Cerebellar cortex (tissue), 1 donor: ENCODE measurements at regions not wholly inside any gene's neighbourhood (a gene's known extent, or its start where the extent isn't known, plus 50 kb on each side); places are given as distances from the start of the nearest gene placed in this dataset.

Experiments used
- DNase-seq: peaks from one replicate; pipeline ENCODE4 v3.0.0-alpha.2; 2015; ENCODE audit warnings: low spot score

DNA sequence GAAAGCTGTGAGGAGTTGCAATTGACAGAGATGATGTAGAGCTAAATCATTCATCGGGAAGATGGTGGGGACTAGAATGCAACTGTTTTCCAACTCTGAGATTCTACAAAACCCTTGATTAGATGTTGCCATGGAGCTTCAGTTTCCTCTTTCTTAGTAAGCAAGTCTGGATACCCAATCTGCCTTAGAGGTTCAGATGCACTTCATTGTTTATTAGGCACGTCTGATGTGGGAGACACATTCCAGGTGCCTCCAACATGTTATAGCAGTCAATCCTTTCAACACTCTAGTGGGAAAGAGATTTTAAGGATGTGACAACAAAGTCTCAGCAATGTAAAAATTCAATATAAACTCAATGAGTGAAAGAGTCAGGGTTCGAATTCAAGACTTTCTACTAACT, 291.3 kb upstream of the PHYHIPL start:
- no peak for DNase-seq

DNA sequence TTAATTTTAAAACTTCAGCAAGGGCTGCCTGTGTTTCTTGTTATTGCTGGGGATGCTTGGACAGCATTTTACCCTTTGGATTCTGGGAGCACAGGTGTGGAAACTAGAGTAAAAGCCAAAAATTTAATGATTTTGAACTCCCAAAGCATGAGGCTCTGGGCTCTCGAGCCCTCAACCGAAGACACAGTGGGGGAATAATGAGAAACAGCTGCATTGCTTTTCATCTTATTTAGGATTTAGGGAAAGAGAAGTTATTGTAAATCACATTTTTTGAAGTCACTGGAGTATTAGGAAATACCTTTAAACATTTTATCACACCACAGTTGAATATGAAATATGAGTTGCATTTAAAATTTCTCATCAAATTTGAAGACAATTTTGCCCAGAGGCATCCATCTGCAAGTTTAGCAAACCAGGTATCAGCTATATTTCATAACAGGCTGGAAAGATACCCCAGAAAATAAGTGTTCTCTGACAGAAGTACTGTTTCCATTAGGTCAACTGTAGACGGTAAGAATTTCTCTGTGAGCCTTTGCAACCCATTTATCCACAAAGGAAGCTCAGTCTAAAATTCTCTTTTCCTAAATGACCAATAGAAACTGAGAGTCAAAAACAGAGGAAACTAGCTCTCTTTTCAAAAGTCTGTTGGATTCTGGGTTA, 290.6 kb upstream of the PHYHIPL start:
- no peak for DNase-seq

DNA sequence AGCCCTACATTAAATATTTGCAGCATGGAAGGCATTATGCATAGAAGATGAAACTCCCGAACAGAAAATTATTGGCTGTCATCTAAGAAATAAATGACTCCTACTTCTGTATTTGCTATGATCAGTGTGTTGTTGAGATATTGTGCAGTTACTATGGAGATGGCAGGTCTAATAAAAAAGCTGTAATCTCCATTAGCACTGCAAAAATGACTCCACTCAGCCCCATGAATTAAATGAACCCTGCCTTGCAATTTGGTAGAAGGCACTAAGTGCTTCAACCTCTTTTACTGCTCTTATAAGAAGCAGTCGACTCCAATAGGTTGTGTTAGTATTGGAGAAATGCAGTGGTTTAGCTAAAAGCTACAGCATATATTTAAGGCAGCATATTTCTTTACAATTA, 290.0 kb upstream of the PHYHIPL start:
- DNase-seq = no peak

DNA sequence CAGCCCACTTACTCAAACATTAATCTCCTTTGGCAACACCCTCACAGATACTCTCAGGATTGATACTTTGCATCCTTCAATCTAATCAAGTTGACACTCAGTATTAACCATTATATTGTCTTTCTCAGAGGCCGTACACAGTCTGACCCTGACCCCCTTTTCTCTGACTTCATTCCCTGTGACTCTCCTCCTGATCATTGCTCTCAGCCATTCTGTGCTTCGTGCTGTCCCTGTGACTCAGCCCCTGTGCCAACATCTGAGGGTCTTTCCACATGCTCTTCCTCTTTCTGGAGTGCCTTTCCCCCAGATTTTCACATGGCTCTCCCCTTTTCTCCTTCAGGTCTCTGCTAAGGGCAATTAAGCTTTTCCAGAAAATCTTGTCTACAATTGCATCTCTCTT, 289.0 kb upstream of the PHYHIPL start:
- DNase-seq = no peak

GRCh38 chr10:58888957-58889356, 287.5 kb upstream of the PHYHIPL start:
- no peak for DNase-seq

GRCh38 chr10:58892031-58892531, 284.4 kb upstream of the PHYHIPL start:
- no peak for DNase-seq

GRCh38 chr10:58894929-58895328, 281.5 kb upstream of the PHYHIPL start:
- DNase-seq = no peak

- DNase-seq = no peak
These were observed 280.2 kb upstream of the PHYHIPL start for GRCh38 chr10:58896229-58896628.

- no peak for DNase-seq
These were observed 279.2 kb upstream of the PHYHIPL start for GRCh38 chr10:58897236-58897635.

DNA sequence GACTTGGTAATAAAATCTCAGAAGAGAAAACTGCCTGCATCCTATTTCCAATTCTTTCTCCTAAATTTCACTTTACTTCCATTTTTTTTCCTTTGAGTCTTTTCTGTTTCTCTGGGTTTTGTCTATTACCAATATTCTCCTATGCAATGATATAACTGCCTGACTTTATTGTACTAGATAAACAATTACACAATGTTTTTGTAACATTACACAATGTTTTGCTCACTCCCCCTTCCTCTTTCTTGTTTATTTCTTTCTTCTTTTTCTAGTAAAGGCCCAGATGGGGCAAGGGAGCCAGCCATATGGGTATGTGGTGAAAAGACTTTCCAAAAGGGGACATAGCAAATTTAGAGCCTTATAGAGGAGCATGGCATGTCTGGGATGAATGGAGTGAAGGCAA, 278.7 kb upstream of the PHYHIPL start:
- no peak for DNase-seq

DNA sequence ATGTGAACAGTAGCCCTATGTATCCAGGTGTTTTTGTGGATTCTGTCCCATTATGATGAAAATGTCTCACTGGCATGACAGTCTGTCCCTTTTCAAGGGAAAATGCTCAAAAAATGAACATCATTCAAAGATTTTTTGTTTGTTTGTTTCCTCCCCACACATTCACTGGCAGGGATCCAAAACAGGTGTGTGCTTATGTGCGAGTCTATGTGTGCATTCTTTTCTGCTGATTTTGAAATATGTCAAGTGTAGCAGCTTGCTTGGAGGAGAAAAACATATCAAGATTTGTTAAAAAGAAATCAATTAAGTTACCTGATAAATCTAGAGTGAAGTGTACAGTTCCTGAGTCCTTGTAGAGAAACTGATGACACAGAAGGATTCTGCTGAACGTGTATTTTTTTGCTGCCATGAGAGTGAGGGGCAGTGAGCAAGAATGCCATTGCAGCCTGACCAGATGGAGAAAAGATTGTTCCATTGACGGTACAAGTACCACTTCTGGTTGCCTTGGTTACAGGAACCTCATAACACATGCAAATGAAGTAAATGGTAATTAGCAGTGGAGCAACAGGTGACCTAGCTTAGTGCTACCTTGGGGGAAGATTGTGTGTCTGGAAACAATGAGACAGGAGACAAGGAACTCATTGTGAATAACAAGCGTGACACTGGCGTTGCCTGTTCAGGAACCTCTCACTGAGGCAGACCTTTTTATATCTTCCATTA, 277.4 kb upstream of the PHYHIPL start:
- DNase-seq = no peak

GRCh38 chr10:58901092-58901646, 275.3 kb upstream of the PHYHIPL start:
- no peak for DNase-seq

- DNase-seq = no peak
These were observed 273.4 kb upstream of the PHYHIPL start for GRCh38 chr10:58903071-58903470.

GRCh38 chr10:58909881-58910280, 266.6 kb upstream of the PHYHIPL start:
- DNase-seq = no peak

GRCh38 chr10:58913717-58914116, 262.7 kb upstream of the PHYHIPL start:
- DNase-seq = no peak

- no peak for DNase-seq
These were observed 257.6 kb upstream of the PHYHIPL start for GRCh38 chr10:58918887-58919286.

GRCh38 chr10:58919927-58920654, 256.4 kb upstream of the PHYHIPL start:
- no peak for DNase-seq

DNA sequence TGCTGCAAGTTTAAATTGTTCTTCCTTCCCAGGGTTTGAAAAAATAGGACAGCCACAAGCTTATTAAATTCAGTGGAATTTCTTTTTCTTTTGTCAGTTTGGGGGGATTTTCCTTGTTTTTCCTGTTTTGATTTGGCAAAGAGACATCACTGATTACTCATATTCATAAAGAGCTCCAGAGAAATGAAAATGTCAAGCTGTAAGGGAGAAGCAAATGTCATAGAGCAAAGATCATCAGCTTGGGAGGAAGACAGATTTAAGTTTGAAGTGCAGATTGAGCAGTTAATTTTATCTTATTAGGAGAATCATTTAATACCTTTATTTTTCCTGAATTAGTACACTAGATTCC, 255.8 kb upstream of the PHYHIPL start:
- DNase-seq = no peak

DNA sequence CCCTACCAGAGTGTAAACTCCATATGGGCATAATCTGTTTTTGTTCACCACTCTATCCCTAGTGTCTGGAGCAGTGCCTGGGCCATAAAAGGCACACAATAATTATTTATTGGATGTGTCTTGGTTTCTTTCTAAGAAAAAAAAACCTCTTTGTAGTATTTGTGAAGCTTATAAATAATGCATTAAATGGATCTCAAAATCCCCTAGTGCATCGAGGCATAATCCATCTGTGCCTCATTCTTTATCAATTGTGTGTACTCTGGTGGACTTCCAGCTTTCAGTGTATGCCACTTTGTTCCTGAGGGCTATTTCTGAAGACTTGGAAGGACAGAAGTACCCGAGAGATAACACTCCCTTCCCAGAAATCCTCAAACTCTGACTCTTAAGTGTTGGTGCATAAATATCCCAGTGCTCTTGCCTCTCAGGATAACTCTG, 255.0 kb upstream of the PHYHIPL start:
- DNase-seq = no peak

DNA sequence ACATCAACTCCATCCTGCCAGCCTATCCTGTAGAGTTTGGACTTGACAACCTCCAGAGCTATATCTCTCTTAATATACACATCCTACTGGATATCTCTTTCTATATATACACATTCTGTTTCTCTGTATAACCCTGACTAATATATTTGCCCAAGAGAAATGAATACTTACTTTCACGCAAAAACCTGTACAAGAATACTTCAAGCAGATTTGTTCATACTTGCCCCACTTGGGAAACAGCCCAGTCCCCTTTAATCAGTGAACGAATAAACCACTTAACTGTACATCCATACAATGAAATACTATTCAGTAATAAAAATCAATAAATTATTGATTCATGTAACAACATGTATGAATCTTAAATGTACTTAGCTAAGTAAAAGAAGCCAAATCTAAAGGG, 251.1 kb upstream of the PHYHIPL start:
- DNase-seq = no peak

DNA sequence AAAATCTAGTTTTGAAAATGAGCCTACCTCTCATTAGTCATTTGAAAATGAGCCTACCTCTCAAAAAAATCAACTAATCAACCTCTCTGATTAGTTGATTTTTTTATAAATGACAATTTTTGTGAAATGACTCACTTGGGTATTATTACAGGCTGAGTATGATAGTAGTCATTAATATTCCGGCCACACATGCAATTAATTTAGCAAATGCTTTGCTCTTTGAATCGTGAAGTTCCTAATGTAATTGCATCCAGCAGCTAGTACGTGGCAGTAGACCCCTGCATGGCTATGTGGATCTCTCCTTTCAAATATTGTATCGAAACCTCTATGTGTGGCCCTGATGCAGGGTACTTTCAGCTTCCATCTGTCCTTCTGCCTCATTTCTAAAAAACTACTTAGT, 245.9 kb upstream of the PHYHIPL start:
- DNase-seq = no peak

- DNase-seq = no peak
These were observed 244.3 kb upstream of the PHYHIPL start for GRCh38 chr10:58932126-58932525.
